ENCODE measurements at regions not wholly inside any gene's neighbourhood (a gene's known extent, or its start where the extent isn't known, plus 50 kb on each side); places are given as distances from the start of the nearest gene placed in this dataset.

- DNase-seq: no peak
Observed at GRCh38 chr3:72141264-72141663, 356.3 kb upstream of the PROK2 start.

- DNase-seq: no peak
Observed at GRCh38 chr3:72139316-72139715, 354.4 kb upstream of the PROK2 start.

DNA sequence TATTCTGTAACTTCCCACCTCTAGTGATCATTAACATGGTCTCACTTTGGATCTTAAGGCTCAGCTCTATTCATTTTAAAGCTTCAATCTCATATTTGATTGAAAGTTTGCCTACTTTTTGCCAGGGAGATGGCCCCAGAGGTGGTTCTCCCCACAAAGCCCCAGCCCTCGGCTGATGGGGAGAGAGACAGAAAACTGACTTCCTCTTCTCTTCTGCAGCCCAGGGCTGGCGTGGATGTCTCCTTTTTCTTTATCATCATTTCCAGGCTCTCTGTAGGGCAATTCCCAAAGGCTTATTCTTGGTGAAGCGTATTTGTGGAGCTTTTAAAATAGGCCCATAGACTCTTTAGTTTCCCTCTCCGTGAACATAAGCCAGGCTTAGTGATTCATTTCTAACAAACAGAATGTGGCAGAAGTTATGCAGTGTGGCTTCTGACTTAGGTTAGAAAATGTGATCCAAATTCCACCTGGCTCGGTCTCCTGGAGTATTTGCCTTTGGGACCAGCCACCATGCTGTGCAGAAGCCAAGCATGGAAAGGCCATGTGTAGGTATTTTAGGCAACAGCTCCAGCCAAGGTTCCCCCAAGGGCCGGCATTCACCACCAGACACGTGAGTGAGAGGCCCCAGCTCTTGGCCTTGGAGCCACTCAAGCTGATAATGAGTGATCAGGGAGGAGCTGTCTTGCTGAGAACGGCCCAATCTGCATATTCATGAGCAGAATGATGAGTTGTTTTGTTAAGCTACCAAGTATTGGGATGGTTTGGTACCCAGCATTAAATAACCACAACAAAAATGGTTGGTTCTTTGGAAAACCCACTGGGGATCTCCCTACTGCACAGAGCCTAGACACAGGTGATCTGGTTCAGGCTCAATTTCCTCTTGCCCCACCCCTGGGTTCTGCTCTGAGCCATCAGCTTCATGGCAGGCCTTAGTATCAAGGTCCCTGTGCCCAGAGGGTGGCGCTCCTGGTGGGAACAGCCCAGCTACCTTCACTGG, 353.2 kb upstream of the PROK2 start:
- DNase-seq: peak; percentile 21

DNA sequence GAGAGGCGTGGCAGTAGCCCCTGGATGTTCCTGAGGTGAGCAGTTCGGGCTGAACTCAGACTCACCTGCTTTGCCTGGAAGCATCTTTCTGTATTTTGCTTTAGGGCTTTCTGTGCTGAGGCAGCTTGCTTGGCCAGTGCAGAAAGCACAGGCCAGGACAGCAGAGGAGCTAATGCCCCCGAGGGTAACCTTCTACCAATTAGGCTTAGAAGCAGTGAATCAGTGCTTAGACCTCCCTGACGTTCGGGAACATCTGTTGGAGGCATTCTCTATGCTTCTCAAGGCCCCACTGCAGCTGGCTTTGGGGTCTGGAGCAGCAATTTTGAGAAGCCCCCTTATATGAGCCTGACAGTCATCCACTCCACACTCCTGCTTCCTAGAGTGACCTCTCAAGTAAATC, 350.7 kb upstream of the PROK2 start:
- no peak for DNase-seq

DNA sequence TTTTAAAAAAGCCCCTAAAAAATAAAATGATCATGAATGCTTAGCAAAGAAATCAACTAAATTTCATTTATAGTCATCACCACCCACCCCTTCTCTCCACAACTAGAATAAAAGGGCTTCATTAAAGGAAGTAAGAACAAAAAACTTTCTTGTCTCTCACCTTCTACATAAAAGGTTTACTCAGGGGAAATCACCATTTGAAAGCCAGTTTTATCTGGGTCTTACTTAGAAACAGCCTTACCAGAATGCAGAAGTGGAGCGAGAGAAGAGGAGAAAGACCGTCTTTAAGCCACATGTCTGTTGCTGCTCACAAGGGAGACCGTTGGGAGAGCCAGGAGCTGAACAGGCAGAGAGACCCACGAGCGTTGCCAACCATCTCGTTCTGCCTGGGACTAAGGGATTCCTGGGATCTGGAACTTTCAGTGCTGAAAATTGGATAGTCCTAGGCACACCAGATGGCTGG, 350.1 kb upstream of the PROK2 start:
- no peak for DNase-seq

DNA sequence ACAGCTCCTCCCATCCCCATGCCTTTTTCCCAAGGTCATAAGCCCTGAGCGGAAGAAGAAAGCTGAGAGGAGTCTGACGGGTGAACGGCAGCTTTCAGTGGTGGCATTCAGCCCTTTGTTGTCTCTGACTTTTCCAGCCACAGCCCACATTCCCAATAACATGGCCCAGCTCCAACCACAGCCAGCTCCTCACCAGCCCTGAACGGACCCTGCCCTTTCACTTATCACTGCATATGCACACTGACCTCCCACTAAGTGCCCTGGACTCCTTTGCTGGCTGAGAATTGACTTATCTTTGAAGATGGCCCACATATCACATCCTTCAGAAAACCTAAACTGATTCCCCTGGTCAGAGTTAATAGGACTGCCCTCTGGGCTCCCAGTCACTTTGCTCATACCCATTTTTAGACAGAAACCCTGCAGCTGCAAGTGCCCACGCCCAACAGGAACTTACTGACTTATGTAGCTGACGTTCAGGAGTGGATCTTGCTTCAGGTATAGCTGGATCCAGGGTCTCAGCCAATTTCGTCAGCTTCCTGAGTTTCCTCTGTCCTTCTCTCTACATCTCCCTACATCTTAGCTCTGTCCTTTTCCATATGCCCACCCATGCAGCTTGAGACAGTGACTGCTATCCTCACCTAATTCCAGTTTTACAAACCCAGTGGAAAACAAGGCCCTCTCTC, 348.5 kb upstream of the PROK2 start:
- DNase-seq: no peak

GRCh38 chr3:72131899-72132298, 347.0 kb upstream of the PROK2 start:
- DNase-seq: no peak

DNA sequence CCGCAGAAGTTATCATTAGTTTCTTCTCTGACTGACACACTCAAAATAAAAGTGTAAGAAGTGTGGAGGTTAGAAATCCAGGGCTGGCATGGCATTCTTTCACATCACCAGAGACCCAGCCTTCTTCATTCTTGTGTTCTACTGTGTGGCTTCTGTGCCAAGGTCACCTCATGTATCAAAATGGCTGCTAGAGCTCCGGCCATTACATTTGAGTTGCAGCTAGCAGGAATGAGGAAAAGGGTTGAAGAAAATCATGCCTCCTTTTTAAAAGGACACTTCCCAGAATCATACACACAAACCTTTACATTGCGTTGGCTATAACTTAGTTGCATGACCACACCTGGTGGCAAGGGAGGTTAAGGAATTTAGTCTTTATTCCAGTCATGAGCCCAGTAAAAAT, 345.6 kb upstream of the PROK2 start:
- DNase-seq: no peak

DNA sequence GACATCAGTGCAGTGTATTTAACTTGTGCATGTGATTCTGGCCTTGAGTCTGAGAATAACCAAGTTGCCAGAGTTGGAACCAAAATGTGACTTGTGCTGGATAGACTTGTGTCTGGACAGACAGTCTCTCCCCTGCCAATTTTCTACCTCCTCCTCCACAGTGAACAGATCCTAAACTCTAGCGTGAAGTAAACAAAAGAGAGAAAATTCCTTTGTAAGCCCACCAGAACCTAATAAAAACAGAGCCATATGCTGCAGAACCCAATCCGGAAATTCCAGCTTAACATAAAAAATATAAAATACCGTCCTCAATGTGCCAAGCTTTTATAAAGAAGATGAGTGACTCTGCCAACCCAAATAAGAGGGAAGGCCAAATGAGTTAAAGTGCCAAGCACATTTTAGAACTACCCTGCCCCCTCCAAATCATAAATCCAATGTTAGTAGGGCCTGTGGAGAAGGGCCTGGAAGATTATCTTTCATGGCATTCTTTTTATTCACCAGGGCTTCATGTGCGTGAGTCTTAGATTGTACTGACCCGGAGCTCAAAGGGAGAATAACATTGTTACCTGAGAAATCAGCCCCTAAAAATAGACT, 344.6 kb upstream of the PROK2 start:
- no peak for DNase-seq

GRCh38 chr3:72128921-72129320, 344.0 kb upstream of the PROK2 start:
- DNase-seq: no peak

GRCh38 chr3:72127844-72128243, 342.9 kb upstream of the PROK2 start:
- no peak for DNase-seq

GRCh38 chr3:72127224-72127612, 342.3 kb upstream of the PROK2 start:
- no peak for DNase-seq

DNA sequence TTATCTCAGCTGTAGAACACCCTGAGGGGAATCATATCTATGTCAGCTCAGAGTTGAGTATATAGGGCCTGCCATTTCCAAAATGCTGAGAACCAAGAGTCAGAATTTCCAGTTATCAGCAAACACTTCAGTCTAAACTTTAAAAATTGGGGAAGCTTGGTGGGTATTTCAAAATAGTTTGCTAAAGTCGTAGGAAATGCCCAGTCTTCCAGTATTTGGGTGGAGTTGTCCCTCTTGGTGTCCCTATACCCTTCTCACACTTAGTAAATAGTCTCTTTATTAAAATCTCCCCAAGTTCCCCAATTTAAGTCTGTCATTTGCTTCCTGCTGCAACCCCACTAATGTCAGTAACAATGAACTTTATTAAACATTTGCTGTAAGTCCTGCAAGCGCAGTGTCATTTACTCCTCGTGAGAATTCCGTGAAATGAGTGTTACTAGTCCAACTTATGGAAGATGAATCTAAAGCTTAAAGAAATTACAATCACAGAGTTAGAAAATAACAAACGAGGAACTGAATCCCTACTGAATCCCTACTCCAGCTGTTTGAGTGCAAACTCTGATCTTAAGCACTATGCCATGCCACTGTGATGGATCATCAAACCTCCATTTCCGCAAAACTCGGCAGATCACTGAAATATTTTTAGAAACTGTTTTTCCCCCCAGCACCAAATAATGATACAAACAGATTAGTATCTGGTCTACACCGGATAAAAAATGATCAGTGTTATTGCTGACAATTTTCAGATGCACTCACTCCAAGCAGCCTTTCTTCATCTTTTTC, 341.7 kb upstream of the PROK2 start:
- DNase-seq: no peak

GRCh38 chr3:72123908-72124441, 339.0 kb upstream of the PROK2 start:
- DNase-seq: no peak

DNA sequence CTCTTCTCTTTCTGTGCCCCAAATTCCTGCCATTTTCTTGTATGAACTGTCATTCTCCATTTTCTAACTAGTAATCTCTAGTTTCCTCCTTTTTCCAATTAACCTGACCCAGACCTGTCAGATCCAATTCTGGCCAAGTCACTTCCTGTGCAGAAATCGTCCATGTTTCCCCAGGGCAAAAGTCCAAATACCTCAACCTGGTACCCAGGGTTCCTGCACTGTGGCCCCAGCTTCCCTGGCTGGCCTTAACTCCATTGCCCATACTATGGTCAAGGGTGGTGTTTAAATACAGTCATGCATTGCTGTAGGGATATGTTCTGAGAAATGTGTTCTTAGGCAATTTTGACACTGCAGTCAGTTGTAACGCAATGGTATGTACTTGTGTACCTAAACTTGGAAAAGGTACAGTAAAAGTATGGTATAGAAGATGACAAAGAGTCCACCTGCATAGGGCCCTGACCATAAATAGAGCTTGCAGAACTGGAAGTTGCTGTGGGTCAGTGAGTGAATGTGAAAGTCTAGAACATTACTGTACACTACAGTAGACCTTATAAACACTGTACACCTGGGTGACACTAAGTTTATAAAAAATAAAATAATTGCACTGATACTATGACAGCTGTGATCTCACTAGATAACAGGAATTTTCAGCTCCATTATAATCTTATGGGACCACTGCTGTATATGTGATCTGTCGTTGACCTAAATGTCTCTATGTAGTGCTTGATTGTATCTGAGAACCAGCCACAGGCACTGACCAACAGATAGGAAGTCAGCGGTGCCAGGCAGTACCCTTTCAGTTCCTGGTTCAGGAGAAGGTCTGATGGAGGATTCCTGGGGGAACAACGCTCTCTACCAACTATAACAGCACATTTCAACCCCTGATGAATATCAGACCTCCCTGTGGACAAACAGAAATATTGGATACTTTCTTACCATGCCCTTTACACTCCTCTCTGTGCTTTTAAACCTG, 336.1 kb upstream of the PROK2 start:
- no peak for DNase-seq

- no peak for DNase-seq
Observed at GRCh38 chr3:72120039-72120438, 335.1 kb upstream of the PROK2 start.

DNA sequence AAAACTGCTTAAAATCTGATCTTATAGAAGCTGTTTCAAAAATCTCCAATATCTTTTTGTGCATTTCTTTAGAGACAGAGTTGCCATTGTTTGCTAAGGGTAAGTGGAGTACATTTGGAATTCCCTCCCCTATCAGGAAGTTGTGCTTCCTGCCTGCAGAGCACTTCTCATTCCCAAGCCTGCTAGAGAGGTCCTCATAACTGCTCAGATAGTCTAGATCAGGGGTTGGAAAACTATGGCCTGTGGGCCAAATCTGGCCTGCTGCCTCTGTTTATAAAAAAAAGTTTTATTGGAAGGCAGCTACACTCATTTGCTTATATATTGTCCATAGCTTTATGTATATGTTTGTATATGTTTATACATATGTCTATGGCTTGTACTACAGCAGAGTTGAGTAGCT, 333.7 kb upstream of the PROK2 start:
- no peak for DNase-seq

- no peak for DNase-seq
Observed at GRCh38 chr3:72116226-72116625, 331.3 kb upstream of the PROK2 start.

DNA sequence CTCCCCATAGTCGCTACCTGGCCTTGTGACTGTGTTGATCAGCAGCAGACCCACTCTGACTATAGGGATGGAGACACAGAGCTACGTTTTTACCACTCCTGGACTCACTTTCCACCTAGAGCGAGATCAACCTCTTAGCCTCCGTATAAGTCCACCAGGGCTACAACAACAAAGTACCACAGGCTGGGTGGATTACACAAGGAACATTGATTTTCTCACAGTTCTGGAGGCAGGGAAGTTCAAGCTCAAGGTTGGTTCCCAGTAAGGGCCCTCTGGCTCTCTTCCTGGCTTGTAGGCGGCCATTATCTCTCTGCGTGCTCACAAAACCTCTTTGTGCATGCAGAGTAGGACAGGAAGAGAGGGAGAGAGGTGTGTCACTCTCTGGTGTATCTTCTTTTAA, 330.4 kb upstream of the PROK2 start:
- no peak for DNase-seq

- DNase-seq: no peak
Observed at GRCh38 chr3:72114773-72115172, 329.8 kb upstream of the PROK2 start.

DNA sequence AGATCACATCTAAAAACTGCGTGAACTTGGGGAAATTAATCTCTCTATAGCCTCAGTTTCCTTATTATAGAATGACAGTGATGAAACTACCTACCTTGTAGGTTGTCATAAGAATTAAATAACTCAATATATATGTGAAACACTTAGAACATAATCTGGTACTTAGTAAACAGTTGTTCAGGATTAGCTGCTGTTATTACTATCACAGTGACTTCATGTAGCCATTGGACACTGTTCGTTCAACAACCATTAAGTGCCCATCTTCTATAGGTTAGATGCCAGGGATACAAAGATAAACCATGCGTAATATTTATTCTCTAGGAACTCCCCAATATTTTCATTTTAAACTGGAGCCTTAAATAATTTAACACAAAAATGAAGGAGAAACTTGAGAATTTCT, 329.0 kb upstream of the PROK2 start:
- DNase-seq: no peak
